GM12878 (cell line): ENCODE measurements at regions not wholly inside any gene's neighbourhood (a gene's known extent, or its start where the extent isn't known, plus 50 kb on each side); places are given as distances from the start of the nearest gene placed in this dataset.

ENCODE experiments used
- ATAC-seq: fragments of 200-7000 bp; cut with Tn5 transposase; 3 replicates; pipeline ENCODE4 v1.9.1; 2020; ENCODE audit warnings: mild to moderate bottlenecking, moderate library complexity
- BruUV-seq: library from RNA; stranded (reverse); fragments of 400-500 nt; replicated peaks from 2 replicates; lab custom pipeline; 2021; lab: Mats Ljungman, UMichigan
- CTCF ChIA-PET: fragments of 300-600 bp; sonication (Branson Sonifier 250); formaldehyde crosslinking; extraction: SDS; loops from one replicate; lab custom pipeline; 2021; ENCODE audit warnings: inconsistent platforms; lab: Yijun Ruan, JAX
- POLR2A ChIA-PET: fragments of 350-600 bp; formaldehyde crosslinking; extraction: SDS; loops from one replicate; lab custom pipeline; 2021; ENCODE audit warnings: inconsistent platforms; lab: Charles Lee
- RAD21 ChIA-PET: fragments of 300-600 bp; sonication (Branson Sonifier 250); formaldehyde crosslinking; loops from one replicate; lab custom pipeline; 2023; ENCODE audit warnings: antibody characterized with exemption; ENCODE audit not compliant: unreplicated experiment; lab: Charles Lee
- SMC1A ChIA-PET: fragments of 300-600 bp; sonication (Branson Sonifier 250); formaldehyde crosslinking; loops from one replicate; lab custom pipeline; 2023; ENCODE audit not compliant: unreplicated experiment, uncharacterized antibody; lab: Charles Lee
- DNase-seq: peaks from one replicate; pipeline ENCODE4 v3.0.0-alpha.2; 2011; ENCODE audit warnings: low read depth, low spot score
- FAIRE-seq: peaks from 3 replicates; lab custom pipeline; 2011; peaks lifted over from hg19 to GRCh38; lab: Jason Lieb, UNC
- H2AFZ ChIP-seq: 2 replicates; pipeline ENCODE4 v1.6.0; 2011; ENCODE audit warnings: low read depth, low read length, control low read depth; ENCODE audit not compliant: control insufficient read depth
- H3K27ac ChIP-seq: 2 replicates; pipeline ENCODE4 v1.5.1; 2011; ENCODE audit warnings: control low read depth; ENCODE audit not compliant: control insufficient read depth, insufficient read depth
- H3K27me3 ChIP-seq, 2 experiments: replicated peaks in 1 of 2; 2 replicates each; pipeline versions ENCODE4 v1.6.0 to v1.6.1; 2011; ENCODE audit warnings: low read length in 1 of 2; ENCODE audit not compliant: control insufficient read depth in 2 of 2, insufficient read depth in 2 of 2
- H3K36me3 ChIP-seq, 2 experiments: 2 replicates each; pipeline ENCODE4 v1.5.1; 2011; ENCODE audit warnings: low read length in 1 of 2; ENCODE audit not compliant: control insufficient read depth in 2 of 2, insufficient read depth in 2 of 2
- H3K4me1 ChIP-seq: 2 replicates; pipeline ENCODE4 v1.6.1; 2011; ENCODE audit warnings: mild to moderate bottlenecking, low read length, moderate library complexity, mixed read lengths; ENCODE audit not compliant: control insufficient read depth, insufficient read depth
- H3K4me2 ChIP-seq: 2 replicates; pipeline ENCODE4 v1.6.0; 2011; ENCODE audit warnings: control low read depth; ENCODE audit not compliant: control insufficient read depth, insufficient read depth
- H3K4me3 ChIP-seq: fragments of 200-600 bp; sonication (generic); 2 replicates; pipeline ENCODE4 v1.5.1; 2016
- H3K79me2 ChIP-seq: 2 replicates; pipeline ENCODE4 v1.6.0; 2011; ENCODE audit warnings: low read length; ENCODE audit not compliant: control insufficient read depth, insufficient read depth
- H3K9ac ChIP-seq: 2 replicates; pipeline ENCODE4 v1.8.0; 2011; ENCODE audit warnings: low read length, control low read depth, mixed read lengths; ENCODE audit not compliant: control insufficient read depth, insufficient read depth
- H3K9me3 ChIP-seq: replicated peaks from 3 replicates; pipeline ENCODE4 v1.5.1; 2011; ENCODE audit warnings: mild to moderate bottlenecking, low read length; ENCODE audit not compliant: control insufficient read depth, insufficient read depth
- H4K20me1 ChIP-seq: 2 replicates; pipeline ENCODE4 v1.6.0; 2011; ENCODE audit not compliant: control insufficient read depth, insufficient read depth
- CBX5 ChIP-seq: sonication (generic); IDR thresholded peaks from 2 replicates; pipeline ENCODE4 v1.6.1; 2016; ENCODE audit warnings: low read depth, moderate library complexity, mild to moderate bottlenecking, inconsistent platforms
- EP300 ChIP-seq, 2 experiments: fragments of 150-350 bp in 1 of 2; IDR thresholded peaks; 2 replicates each; pipeline ENCODE4 v1.6.1; 2011 to 2012; ENCODE audit warnings: low read depth in 2 of 2, low read length in 2 of 2, borderline replicate concordance in 1 of 2, improper control_type of control experiment in 1 of 2, inconsistent platforms in 1 of 2; ENCODE audit not compliant: control insufficient read depth in 1 of 2
- IKZF1 ChIP-seq: fragments of 450-650 bp; conservative IDR thresholded peaks from 2 replicates; pipeline ENCODE4 v1.6.1; 2017; ENCODE audit warnings: antibody characterized with exemption, mild to moderate bottlenecking
- IRF5 ChIP-seq: fragments of 450-650 bp; IDR thresholded peaks from 2 replicates; pipeline ENCODE4 v1.6.1; 2017; ENCODE audit warnings: borderline replicate concordance
- JUNB ChIP-seq: IDR thresholded peaks from 2 replicates; pipeline ENCODE4 v1.6.1; 2016; ENCODE audit warnings: antibody characterized with exemption, mild to moderate bottlenecking
- SP1 ChIP-seq: IDR thresholded peaks from one replicate; pipeline ENCODE4 v1.6.1; 2011; ENCODE audit warnings: low read depth, low read length
- TAF1 ChIP-seq: IDR thresholded peaks from 2 replicates; pipeline ENCODE4 v1.6.1; 2011; ENCODE audit warnings: mild to moderate bottlenecking, low read depth, low read length, borderline replicate concordance
- ZZZ3 ChIP-seq: IDR thresholded peaks from 2 replicates; pipeline ENCODE4 v1.6.1; 2011; ENCODE audit warnings: low read depth; ENCODE audit not compliant: control insufficient read depth, insufficient read length
- WGBS: methylation state at CpG from one replicate; pipeline ENCODE4 v1.1.6; 2016; ENCODE audit warnings: low lambda C conversion rate; ENCODE audit not compliant: insufficient replicate concordance, insufficient coverage; ENCODE audit errors: missing lambda C conversion rate; 5-methylcytosine and 5-hydroxymethylcytosine counted together
- in situ Hi-C: fragments of 300-500 bp; cut with MboI; formaldehyde crosslinking; loops from 9 replicates; pipeline ENCODE4 v1.14.3; 2018; ENCODE audit warnings: mixed read lengths
- intact Hi-C: fragments of 100-400 bp; cut with micrococcal nuclease; formaldehyde crosslinking; loops from one replicate; pipeline ENCODE4 v1.14.2; 2022; ENCODE audit not compliant: unreplicated experiment

- TF ChIP-seq JUNB (peak; percentile 14; the same call in 1 of the 2 replicates), CBX5 (no peak), IRF5 (no peak), IKZF1 (no peak), ZZZ3 (no peak), EP300 (IDR thresholded peaks at IDR 0.05; ENCODE audit: borderline replicate concordance in 1 of 2, control insufficient read depth in 1 of 2, low read depth in 2 of 2, low read length in 2 of 2) (no peak)
- Histone ChIP-seq H3K4me3 (no peak overlapping the region), H3K36me3 (no peaks in the 10 kb centered on the region), H4K20me1 (no peaks in the 10 kb centered on the region), H3K4me2 (no peak overlapping the region), H3K9ac (no peak overlapping the region), H3K27ac (no peak overlapping the region), H3K4me1 (no peaks in the 10 kb centered on the region), H3K79me2 (no peaks in the 10 kb centered on the region), H3K27me3 (no peaks in the 10 kb centered on the region), H3K9me3 (no peaks in the 10 kb centered on the region; the same call in 2 of the 3 replicates), H2AFZ (no peak overlapping the region)
- ChIA-PET POLR2A (no interaction called here), SMC1A (no interaction called here), RAD21 (no interaction called here), CTCF (no interaction called here)
- in situ Hi-C loops, result no loop called here
- no TSS peak for BruUV-seq
- 0% methylated on average over 2 of the region's 2 CpGs for WGBS
- intact Hi-C loops, result no loop called here
- ATAC-seq, result no peak
- FAIRE-seq, result no peak
- DNase-seq, result no peak
Observed at GRCh38 chr13:21238267-21238666, 61.8 kb downstream of the MRPL57 start.

- no peaks in the 10 kb centered on the region for H4K20me1 ChIP-seq
- H3K79me2 ChIP-seq, result no peaks in the 10 kb centered on the region
- H3K4me2 ChIP-seq, result no peak overlapping the region
- RAD21 ChIA-PET, result no interaction called here
- POLR2A ChIA-PET, result no interaction called here
- H3K36me3 ChIP-seq, result no peaks in the 10 kb centered on the region
- H3K9me3 ChIP-seq, result no peaks in the 10 kb centered on the region; the same call in 2 of the 3 replicates
- FAIRE-seq, result no peak
- H3K9ac ChIP-seq, result no peak overlapping the region
- CTCF ChIA-PET, result no interaction called here
- DNase-seq, result no peak
- SMC1A ChIA-PET, result interaction anchor here (1.1 kb wide), 1 partner anchor 10 kb away, joined by 3 read pairs; no protein-coding TSS in a partner anchor
- no peak overlapping the region for H3K4me3 ChIP-seq
- intact Hi-C loops, result no loop called here
- TF ChIP-seq SP1 (no peak), TAF1 (no peak), ZZZ3 (no peak)
- BruUV-seq, result no TSS peak
- no peak for ATAC-seq
- H2AFZ ChIP-seq, result no peak overlapping the region
- in situ Hi-C loops, result no loop called here
- WGBS, result 50% methylated on average over 8 of the region's 8 CpGs
- no peaks in the 10 kb centered on the region; a peak in 1 of 4 replicates for H3K27me3 ChIP-seq
- no peak overlapping the region for H3K27ac ChIP-seq
- H3K4me1 ChIP-seq, result no peaks in the 10 kb centered on the region
Observed at GRCh38 chr13:21240586-21240985, 64.1 kb downstream of the MRPL57 start.
